MCF 10A (cell line): ENCODE measurements at regions not wholly inside any gene's neighbourhood (a gene's known extent, or its start where the extent isn't known, plus 50 kb on each side); places are given as distances from the start of the nearest gene placed in this dataset.

Experiments used
- BruUV-seq: library from RNA; stranded (reverse); fragments of 400-500 nt; replicated peaks from 2 replicates; lab custom pipeline; 2021; lab: Mats Ljungman, UMichigan
- CTCF ChIA-PET: fragments of 300-600 bp; sonication (Branson Sonifier 250); formaldehyde crosslinking; extraction: SDS; loops from one replicate; lab custom pipeline; 2021; ENCODE audit warnings: antibody characterized with exemption, inconsistent platforms; lab: Yijun Ruan, JAX
- POLR2A ChIA-PET: fragments of 300-600, 350-650 bp; sonication (Branson Sonifier 250); formaldehyde crosslinking; extraction: SDS; loops from one replicate; lab custom pipeline; 2020; ENCODE audit warnings: antibody characterized with exemption, inconsistent platforms; lab: Yijun Ruan, JAX
- DNase-seq: peaks from one replicate; pipeline ENCODE4 v3.0.0-alpha.2; 2018; ENCODE audit not compliant: unreplicated experiment
- H3K27ac Mint-ChIP-seq: one replicate; pipeline ENCODE4 v1.8.0; 2022; ENCODE audit warnings: mild to moderate bottlenecking, low read depth, mixed read lengths; ENCODE audit not compliant: unreplicated experiment
- H3K27me3 Mint-ChIP-seq: one replicate; pipeline ENCODE4 v1.8.0; 2022; ENCODE audit warnings: mixed read lengths; ENCODE audit not compliant: insufficient read depth, unreplicated experiment
- H3K36me3 Mint-ChIP-seq: one replicate; pipeline ENCODE4 v1.8.0; 2022; ENCODE audit warnings: mild to moderate bottlenecking, moderate library complexity, mixed read lengths; ENCODE audit not compliant: insufficient read depth, unreplicated experiment
- H3K4me1 Mint-ChIP-seq: one replicate; pipeline ENCODE4 v1.8.0; 2022; ENCODE audit warnings: mixed read lengths; ENCODE audit not compliant: insufficient read depth, unreplicated experiment
- H3K4me3 Mint-ChIP-seq: one replicate; pipeline ENCODE4 v1.8.0; 2022; ENCODE audit warnings: mild to moderate bottlenecking, moderate library complexity, mixed read lengths; ENCODE audit not compliant: unreplicated experiment
- H3K9me3 Mint-ChIP-seq: one replicate; pipeline ENCODE4 v1.8.0; 2022; ENCODE audit warnings: mixed read lengths; ENCODE audit not compliant: unreplicated experiment
- intact Hi-C: fragments of 100-400 bp; cut with micrococcal nuclease; formaldehyde crosslinking; loops from 2 replicates; pipeline ENCODE4 v1.14.1; 2022
- TF ChIP-seq, protein P1 (sequence below): fragments of 200-600 bp; IDR thresholded peaks from one replicate; pipeline ENCODE4 v1.8.0; 2022; ENCODE audit warnings: antibody characterized with exemption, mild to moderate bottlenecking; ENCODE audit not compliant: unreplicated experiment

DNA sequence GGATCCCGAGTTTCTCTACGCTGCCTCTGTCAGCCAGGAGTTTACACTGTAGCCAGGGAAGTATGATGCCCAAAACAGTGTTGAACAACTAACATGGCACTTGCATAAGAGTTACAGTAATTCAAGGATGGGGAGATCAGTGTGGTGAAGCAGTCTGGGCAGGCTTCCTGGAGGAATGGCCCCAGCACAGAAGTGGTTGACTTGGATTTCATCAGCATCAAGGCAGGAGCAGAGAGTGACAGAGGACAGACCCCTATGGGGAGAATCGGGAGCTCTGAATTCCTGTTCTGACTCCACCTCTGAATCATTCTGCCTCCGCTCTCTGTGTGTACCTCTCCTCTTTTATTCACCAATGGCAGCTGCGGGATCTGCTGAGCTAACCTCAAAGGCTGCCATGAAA, 124.5 kb downstream of the KCNA5 start:
- ChIA-PET POLR2A (no interaction called here), CTCF (no interaction called here)
- Mint-ChIP-seq H3K27me3 (no peaks in the 10 kb centered on the region), H3K27ac (no peak overlapping the region), H3K36me3 (no peaks in the 10 kb centered on the region), H3K9me3 (peaks cover 48% of the 10 kb centered on the region), H3K4me3 (no peak overlapping the region), H3K4me1 (no peaks in the 10 kb centered on the region)
- DNase-seq = no peak
- intact Hi-C loops = no loop called here
- TF ChIP-seq, protein P1, sequence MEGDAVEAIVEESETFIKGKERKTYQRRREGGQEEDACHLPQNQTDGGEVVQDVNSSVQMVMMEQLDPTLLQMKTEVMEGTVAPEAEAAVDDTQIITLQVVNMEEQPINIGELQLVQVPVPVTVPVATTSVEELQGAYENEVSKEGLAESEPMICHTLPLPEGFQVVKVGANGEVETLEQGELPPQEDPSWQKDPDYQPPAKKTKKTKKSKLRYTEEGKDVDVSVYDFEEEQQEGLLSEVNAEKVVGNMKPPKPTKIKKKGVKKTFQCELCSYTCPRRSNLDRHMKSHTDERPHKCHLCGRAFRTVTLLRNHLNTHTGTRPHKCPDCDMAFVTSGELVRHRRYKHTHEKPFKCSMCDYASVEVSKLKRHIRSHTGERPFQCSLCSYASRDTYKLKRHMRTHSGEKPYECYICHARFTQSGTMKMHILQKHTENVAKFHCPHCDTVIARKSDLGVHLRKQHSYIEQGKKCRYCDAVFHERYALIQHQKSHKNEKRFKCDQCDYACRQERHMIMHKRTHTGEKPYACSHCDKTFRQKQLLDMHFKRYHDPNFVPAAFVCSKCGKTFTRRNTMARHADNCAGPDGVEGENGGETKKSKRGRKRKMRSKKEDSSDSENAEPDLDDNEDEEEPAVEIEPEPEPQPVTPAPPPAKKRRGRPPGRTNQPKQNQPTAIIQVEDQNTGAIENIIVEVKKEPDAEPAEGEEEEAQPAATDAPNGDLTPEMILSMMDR = no peak
- BruUV-seq = no TSS peak

DNA sequence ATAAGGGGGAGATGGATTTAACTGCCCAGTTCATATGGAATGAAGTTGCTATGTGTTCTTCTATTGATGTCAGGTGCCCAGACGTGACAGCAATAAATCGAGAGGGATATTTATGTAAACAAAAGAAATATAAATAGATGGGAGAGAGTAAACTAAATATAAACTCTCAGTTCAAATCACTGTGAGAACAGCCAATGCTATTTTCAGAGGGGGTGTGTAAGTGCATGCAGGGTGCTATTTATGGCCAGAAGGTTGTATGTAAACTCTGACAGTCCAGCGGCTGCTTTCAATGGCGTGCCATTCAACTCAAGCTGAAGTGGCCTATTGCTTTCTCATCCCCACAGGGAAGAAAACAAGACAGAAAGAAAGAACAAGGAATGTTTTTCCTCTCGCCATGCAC, 127.2 kb downstream of the KCNA5 start:
- Mint-ChIP-seq H3K9me3 (peaks cover 53% of the 10 kb centered on the region), H3K27ac (no peak overlapping the region), H3K27me3 (no peaks in the 10 kb centered on the region), H3K4me1 (no peaks in the 10 kb centered on the region), H3K4me3 (no peak overlapping the region), H3K36me3 (no peaks in the 10 kb centered on the region)
- no peak for DNase-seq
- TF ChIP-seq, protein P1 = no peak
- ChIA-PET CTCF (no interaction called here), POLR2A (no interaction called here)
- BruUV-seq = no TSS peak
- intact Hi-C loops = no loop called here

DNA sequence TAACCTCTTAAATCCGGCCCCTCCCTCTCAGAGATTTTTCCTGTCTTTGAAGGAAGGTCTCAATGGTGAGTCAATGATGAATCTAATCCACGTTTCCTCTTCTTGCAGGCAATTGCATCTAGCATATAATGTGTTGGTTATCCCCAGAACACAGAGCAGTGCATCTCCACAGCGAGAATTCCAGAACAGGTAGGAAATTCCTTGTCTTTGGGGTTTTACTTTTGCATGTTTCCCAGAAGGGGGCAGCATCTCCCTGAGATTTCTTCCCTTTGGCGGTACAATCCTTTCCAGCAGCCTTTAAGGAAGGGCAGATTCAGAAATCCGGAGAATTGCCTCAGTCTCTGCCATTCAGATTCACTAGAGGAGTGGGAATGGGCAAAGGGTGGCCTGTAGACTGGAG, 128.0 kb downstream of the KCNA5 start:
- intact Hi-C loops = no loop called here
- POLR2A ChIA-PET = no interaction called here
- CTCF ChIA-PET = interaction anchor here (0.6 kb wide), 1 partner anchor 1112 kb away, joined by 3 read pairs; no protein-coding TSS in a partner anchor

DNA sequence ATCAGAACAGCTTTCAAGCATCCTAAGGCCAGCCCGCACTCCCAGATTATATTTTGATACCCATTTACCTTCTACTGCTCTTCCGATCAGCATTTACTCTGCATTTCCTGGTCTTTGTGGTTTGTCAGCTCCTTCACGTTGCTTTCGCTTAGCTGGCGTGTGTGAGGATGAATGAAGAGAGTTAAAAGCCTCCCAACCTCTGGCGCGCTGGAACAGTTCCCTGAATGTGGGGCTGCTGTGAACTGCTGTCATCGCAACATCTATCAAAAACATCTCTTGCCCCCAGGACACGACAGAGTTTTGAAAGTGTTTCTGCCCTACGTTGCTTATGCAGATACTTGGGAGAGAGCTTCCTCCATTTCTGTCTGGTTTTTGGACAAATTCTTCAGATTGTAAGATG, 129.2 kb downstream of the KCNA5 start:
- Mint-ChIP-seq H3K36me3 (no peaks in the 10 kb centered on the region), H3K27me3 (no peaks in the 10 kb centered on the region), H3K4me3 (no peak overlapping the region), H3K9me3 (peaks cover 39% of the 10 kb centered on the region), H3K27ac (no peak overlapping the region), H3K4me1 (no peaks in the 10 kb centered on the region)
- TF ChIP-seq, protein P1 = no peak
- POLR2A ChIA-PET = no interaction called here
- CTCF ChIA-PET = no interaction called here
- intact Hi-C loops = no loop called here
- no peak for DNase-seq
- no TSS peak for BruUV-seq

More for the DNA sequence above, 128.0 kb downstream of the KCNA5 start:
- TF ChIP-seq, protein P1 = no peak
- Mint-ChIP-seq H3K27ac (no peak overlapping the region), H3K36me3 (no peaks in the 10 kb centered on the region), H3K4me3 (no peak overlapping the region), H3K4me1 (no peaks in the 10 kb centered on the region), H3K27me3 (no peaks in the 10 kb centered on the region), H3K9me3 (peaks cover 45% of the 10 kb centered on the region)
- DNase-seq = peak; percentile 0
- BruUV-seq = no TSS peak
